Mesothelial cell of epicardium (in vitro differentiated cells): ENCODE measurements at regions not wholly inside any gene's neighbourhood (a gene's known extent, or its start where the extent isn't known, plus 50 kb on each side); places are given as distances from the start of the nearest gene placed in this dataset.

ENCODE experiments used
- DNase-seq, 2 experiments: peaks; one replicate each; pipeline ENCODE4 v3.0.0; 2021; ENCODE audit warnings: low spot score in 2 of 2; ENCODE audit not compliant: unreplicated experiment in 2 of 2
- H3K27ac Mint-ChIP-seq: 2 replicates; pipeline ENCODE4 v1.8.0; 2021; ENCODE audit warnings: mixed read lengths
- H3K27me3 Mint-ChIP-seq: 2 replicates; pipeline ENCODE4 v1.8.0; 2021; ENCODE audit warnings: low read depth, mixed read lengths
- H3K36me3 Mint-ChIP-seq: 2 replicates; pipeline ENCODE4 v1.8.0; 2021; ENCODE audit warnings: mixed read lengths
- H3K4me1 Mint-ChIP-seq: 2 replicates; pipeline ENCODE4 v1.8.0; 2021; ENCODE audit warnings: mixed read lengths
- H3K4me3 Mint-ChIP-seq: 2 replicates; pipeline ENCODE4 v1.8.0; 2021; ENCODE audit warnings: mild to moderate bottlenecking, moderate library complexity, mixed read lengths
- H3K9me3 Mint-ChIP-seq: 2 replicates; pipeline ENCODE4 v1.8.0; 2021; ENCODE audit warnings: mixed read lengths
- TF ChIP-seq, protein P1 (sequence below): fragments of 200-600 bp; sonication (generic); IDR thresholded peaks from one replicate; pipeline ENCODE4 v1.5.0; 2021; ENCODE audit warnings: antibody characterized with exemption; ENCODE audit not compliant: unreplicated experiment

DNA sequence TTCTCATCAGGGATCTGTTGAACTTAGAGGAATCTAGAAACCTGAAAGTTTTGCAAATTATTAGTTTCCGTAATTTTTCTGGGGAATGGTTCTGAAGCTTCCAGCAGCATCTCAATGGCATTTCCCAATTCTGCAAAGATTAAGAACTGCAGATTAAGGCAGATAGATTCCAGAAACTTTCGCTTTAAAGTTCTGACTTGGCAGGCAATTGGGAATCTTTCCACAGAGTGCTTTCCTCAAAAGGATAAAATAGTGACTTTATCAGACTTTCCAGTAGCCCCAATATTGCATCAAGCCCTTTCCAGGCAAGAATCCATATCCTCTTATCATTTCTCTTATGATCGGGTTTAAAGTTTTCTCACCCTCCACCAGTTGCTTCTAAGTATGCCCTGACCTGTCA is 261.1 kb downstream of the FNDC1 start:
- Mint-ChIP-seq H3K4me3 (no peak overlapping the region), H3K27me3 (no peaks in the 10 kb centered on the region), H3K36me3 (no peaks in the 10 kb centered on the region), H3K4me1 (no peaks in the 10 kb centered on the region), H3K9me3 (peaks cover 44% of the 10 kb centered on the region), H3K27ac (no peak overlapping the region)
- TF ChIP-seq, protein P1, sequence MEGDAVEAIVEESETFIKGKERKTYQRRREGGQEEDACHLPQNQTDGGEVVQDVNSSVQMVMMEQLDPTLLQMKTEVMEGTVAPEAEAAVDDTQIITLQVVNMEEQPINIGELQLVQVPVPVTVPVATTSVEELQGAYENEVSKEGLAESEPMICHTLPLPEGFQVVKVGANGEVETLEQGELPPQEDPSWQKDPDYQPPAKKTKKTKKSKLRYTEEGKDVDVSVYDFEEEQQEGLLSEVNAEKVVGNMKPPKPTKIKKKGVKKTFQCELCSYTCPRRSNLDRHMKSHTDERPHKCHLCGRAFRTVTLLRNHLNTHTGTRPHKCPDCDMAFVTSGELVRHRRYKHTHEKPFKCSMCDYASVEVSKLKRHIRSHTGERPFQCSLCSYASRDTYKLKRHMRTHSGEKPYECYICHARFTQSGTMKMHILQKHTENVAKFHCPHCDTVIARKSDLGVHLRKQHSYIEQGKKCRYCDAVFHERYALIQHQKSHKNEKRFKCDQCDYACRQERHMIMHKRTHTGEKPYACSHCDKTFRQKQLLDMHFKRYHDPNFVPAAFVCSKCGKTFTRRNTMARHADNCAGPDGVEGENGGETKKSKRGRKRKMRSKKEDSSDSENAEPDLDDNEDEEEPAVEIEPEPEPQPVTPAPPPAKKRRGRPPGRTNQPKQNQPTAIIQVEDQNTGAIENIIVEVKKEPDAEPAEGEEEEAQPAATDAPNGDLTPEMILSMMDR: no peak
- no peak for DNase-seq

DNA sequence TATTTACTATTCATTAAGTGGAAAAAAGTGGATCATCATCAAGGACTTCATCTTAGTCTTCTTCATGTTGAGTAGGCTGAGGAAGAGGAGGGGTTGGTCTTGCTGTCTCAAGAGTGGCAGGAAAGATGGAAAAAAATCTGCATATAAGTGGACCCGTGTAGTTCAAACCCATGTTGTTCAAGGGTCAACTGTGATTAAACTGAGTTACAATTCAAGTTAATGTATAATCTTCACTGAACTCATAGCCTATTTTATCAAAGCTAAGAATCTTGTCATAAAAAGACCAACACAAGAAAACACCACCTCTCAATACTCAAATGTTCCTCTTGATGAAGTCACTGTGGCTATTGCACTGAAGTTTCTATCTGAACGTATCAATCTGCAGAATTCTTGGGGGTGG is 260.2 kb downstream of the FNDC1 start:
- Mint-ChIP-seq H3K36me3 (no peaks in the 10 kb centered on the region), H3K9me3 (peaks cover 39% of the 10 kb centered on the region), H3K27me3 (no peaks in the 10 kb centered on the region), H3K4me3 (no peak overlapping the region), H3K27ac (no peak overlapping the region), H3K4me1 (no peaks in the 10 kb centered on the region)
- TF ChIP-seq, protein P1: no peak
- DNase-seq: no peak

DNA sequence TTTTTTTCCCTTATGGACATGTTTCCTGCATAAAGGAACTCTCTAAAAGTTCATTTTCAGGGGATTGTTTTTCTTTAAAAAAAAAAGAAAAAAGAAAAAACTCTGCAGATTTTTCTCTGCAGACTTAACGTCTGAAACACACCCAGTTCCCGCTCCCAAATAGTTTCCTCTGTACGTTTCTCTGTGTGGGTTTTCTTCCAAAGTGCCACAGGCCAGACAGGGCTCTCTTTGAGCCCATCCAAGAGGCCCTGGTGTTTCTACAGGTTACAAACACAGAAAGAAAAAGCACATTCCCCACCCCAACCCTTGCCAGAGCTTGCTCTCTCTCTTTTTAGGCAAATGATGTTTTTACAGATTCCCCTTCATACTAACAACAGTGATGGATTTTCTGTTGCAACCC is 258.6 kb downstream of the FNDC1 start:
- Mint-ChIP-seq H3K4me1 (no peaks in the 10 kb centered on the region), H3K4me3 (no peak overlapping the region), H3K27ac (no peak overlapping the region), H3K27me3 (no peaks in the 10 kb centered on the region), H3K36me3 (no peaks in the 10 kb centered on the region), H3K9me3 (peaks cover 28% of the 10 kb centered on the region)
- DNase-seq: no peak
- TF ChIP-seq, protein P1: no peak

DNA sequence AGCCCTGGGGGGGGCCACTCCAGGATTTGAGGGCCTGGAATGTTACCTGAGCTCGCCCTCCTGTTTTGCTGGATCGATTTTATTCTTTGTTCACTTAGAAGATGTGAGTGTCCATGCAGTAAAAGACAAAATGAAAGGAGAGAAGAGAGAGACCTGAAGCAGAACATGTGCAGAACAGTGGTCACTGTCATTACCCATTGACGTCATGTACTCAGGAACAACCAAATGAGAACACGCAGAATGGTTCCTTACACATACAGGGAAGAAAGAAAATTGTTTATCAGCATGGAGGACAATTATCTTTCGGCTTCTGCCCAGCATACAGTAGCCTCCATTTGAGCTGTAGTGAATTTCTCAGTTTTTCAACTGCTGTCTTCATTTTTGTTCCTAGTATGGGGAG is 258.1 kb downstream of the FNDC1 start:
- no peaks in the 10 kb centered on the region for H3K4me1 Mint-ChIP-seq
- H3K27ac Mint-ChIP-seq: no peak overlapping the region
- no peak for DNase-seq
- TF ChIP-seq, protein P1: no peak
- no peaks in the 10 kb centered on the region for H3K27me3 Mint-ChIP-seq
- no peaks in the 10 kb centered on the region for H3K36me3 Mint-ChIP-seq
- peaks cover 26% of the 10 kb centered on the region for H3K9me3 Mint-ChIP-seq
- no peak overlapping the region for H3K4me3 Mint-ChIP-seq

DNA sequence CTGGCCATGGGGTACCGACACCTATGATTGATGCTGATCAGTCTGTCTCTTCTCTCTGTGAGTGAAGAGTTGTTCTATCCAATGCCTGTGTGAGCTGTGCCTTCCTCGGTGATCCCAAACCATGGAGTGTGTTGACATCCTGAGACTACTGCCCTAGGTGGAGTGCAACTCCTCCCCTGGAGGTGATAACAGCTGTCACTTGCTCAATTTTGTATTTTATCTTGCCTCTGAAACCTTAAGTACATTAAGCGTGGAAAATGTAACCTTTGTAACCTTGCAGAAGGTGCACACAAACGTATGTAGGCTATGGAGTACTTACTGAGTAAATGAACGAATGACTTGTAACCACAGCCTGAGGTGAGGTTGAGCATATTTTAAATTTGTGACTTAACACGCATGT is 256.2 kb downstream of the FNDC1 start:
- TF ChIP-seq, protein P1: no peak
- peaks cover 12% of the 10 kb centered on the region for H3K9me3 Mint-ChIP-seq
- no peaks in the 10 kb centered on the region for H3K27me3 Mint-ChIP-seq
- H3K36me3 Mint-ChIP-seq: no peaks in the 10 kb centered on the region
- H3K4me1 Mint-ChIP-seq: no peaks in the 10 kb centered on the region
- H3K27ac Mint-ChIP-seq: no peak overlapping the region
- H3K4me3 Mint-ChIP-seq: no peak overlapping the region
- no peak for DNase-seq
